Gastrocnemius medialis (tissue), 4 donors: ENCODE measurements at regions not wholly inside any gene's neighbourhood (a gene's known extent, or its start where the extent isn't known, plus 50 kb on each side); places are given as distances from the start of the nearest gene placed in this dataset.

ENCODE experiments used
- CTCF ChIP-seq, 5 experiments: fragments of 450-650 bp in 3 of 5; fragments of 200-600 bp in 2 of 5; sonication (generic) in 2 of 5; IDR thresholded peaks in 4 of 5; conservative IDR thresholded peaks in 1 of 5; 1 replicate in 4 of 5; 2 replicates in 1 of 5; pipeline ENCODE4 v1.5.1; 2016 to 2019; ENCODE audit warnings: antibody characterized with exemption in 5 of 5, mild to moderate bottlenecking in 3 of 5, moderate library complexity in 3 of 5
- POLR2A ChIP-seq, 2 donors: fragments of 450-650 bp; IDR thresholded peaks; one replicate each; pipeline ENCODE4 v1.6.1; 2017; ENCODE audit warnings: antibody characterized with exemption in 2 of 2, mild to moderate bottlenecking in 2 of 2, moderate library complexity in 2 of 2

DNA sequence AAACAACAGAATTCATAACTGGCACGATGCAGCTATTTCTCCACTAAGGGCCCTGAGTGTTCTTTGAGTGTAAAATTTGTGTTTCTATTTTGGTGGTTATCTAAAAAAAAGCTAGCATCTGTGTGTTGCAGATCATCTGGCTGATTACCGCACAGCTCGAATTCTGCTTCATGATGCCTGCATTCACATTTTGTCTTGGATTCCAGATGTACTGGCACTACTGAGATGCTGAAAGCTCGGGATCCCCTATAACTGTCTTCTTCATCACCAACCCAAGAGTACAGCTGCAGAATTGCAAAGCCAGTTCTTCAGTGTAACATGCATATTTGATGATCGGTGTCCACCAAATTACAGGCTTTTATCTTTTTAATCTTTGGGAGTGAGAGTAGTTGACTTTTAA lies 51.6 kb upstream of the ZNF532 start:
- TF ChIP-seq CTCF (IDR thresholded peaks at IDR 0.05 in 4 of 5, conservative IDR thresholded peaks at IDR 0.05 in 1 of 5), result no peak
- TF ChIP-seq POLR2A (IDR thresholded peaks at IDR 0.05), result no peak
